ENCODE measurements at regions not wholly inside any gene's neighbourhood (a gene's known extent, or its start where the extent isn't known, plus 50 kb on each side); places are given as distances from the start of the nearest gene placed in this dataset.

DNA sequence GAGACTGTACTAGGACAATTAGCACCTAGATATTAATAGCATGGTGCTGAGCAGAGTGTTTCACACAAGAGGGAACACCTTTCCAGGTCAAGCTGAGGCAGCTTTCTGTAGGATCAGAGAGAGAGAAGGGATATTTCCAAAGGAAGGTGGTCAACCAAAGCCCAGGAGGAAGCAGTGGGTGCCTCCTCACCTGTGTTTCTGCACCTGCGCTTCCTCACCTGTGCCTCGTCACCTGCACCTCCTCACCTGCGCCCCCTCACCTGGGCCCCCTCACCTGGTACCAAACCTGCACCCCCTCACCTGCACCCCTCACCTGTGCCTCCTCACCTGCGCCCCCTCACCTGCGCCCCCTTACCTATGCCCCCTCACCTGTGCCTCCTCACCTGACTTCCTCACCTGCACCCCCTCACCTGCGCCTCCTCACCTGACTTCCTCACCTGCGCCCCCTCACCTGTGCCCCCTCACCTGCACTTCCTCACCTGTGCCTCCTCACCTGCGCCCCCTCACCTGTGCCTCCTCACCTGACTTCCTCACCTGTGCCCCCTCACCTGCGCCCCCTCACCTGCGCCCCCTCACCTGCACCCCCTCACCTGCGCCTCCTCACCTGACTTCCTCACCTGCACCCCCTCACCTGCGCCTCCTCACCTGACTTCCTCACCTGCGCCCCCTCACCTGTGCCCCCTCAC is 67.9 kb downstream of the TTLL2 start:
- POLR2A ChIA-PET = no interaction called here
- DNase-seq (ENCODE audit: extremely low spot score) = no peak
- CTCF ChIA-PET = no interaction called here
- TF ChIP-seq ELF4 (IDR thresholded peaks at IDR 0.05) (no peak), HDGF (IDR thresholded peaks at IDR 0.05; ENCODE audit: borderline replicate concordance) (no peak), ZNF384 (IDR thresholded peaks at IDR 0.05) (no peak), L3MBTL2 (conservative IDR thresholded peaks at IDR 0.05) (no peak), SUZ12 (IDR thresholded peaks at IDR 0.05) (no peak), CTBP1 (IDR thresholded peaks at IDR 0.05; ENCODE audit: borderline replicate concordance) (peak; percentile 71), FOXK2 (IDR thresholded peaks at IDR 0.05) (no peak), ARNT (IDR thresholded peaks at IDR 0.05) (no peak)

DNA sequence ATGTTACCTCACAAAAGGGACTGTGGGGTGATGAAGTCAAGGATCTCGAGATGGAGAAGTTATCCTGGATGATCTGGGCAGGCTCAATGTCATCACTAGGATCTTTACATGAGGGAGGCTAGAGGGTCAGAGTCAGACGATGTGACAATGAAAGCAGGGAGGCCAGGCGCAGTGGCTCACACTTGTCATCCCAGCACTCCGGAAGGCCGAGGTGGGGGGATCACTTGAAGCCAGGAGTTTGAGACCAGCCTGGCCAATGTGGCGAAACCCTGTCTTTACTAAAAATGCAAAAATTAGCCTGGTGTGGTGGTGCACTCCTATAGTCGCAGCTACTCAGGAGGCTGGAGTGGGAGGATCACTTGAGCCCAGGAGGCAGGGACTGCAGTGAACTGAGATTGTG is 68.8 kb downstream of the TTLL2 start:
- POLR2A ChIA-PET = no interaction called here
- no peak for TF ChIP-seq FOXK2 (IDR thresholded peaks at IDR 0.05)
- no peak for TF ChIP-seq SP1 (IDR thresholded peaks at IDR 0.05)
- no peak for TF ChIP-seq SUZ12 (IDR thresholded peaks at IDR 0.05)
- TF ChIP-seq ELF4 (IDR thresholded peaks at IDR 0.05) = no peak
- no peak for TF ChIP-seq L3MBTL2 (conservative IDR thresholded peaks at IDR 0.05)
- no peak for TF ChIP-seq HDGF (IDR thresholded peaks at IDR 0.05; ENCODE audit: borderline replicate concordance)
- no peak for TF ChIP-seq LEF1 (IDR thresholded peaks at IDR 0.05; ENCODE audit: borderline replicate concordance)
- no peak for TF ChIP-seq FOXA1 (IDR thresholded peaks at IDR 0.05)
- no peak for TF ChIP-seq BHLHE40 (IDR thresholded peaks at IDR 0.05; ENCODE audit: borderline replicate concordance)
- TF ChIP-seq FOXM1 (IDR thresholded peaks at IDR 0.05; ENCODE audit: borderline replicate concordance) = no peak
- TF ChIP-seq, protein P1, sequence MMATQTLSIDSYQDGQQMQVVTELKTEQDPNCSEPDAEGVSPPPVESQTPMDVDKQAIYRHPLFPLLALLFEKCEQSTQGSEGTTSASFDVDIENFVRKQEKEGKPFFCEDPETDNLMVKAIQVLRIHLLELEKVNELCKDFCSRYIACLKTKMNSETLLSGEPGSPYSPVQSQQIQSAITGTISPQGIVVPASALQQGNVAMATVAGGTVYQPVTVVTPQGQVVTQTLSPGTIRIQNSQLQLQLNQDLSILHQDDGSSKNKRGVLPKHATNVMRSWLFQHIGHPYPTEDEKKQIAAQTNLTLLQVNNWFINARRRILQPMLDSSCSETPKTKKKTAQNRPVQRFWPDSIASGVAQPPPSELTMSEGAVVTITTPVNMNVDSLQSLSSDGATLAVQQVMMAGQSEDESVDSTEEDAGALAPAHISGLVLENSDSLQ (IDR thresholded peaks at IDR 0.05) = no peak
- TF ChIP-seq ARNT (IDR thresholded peaks at IDR 0.05) = no peak
- CTCF ChIA-PET = no interaction called here
- DNase-seq (ENCODE audit: extremely low spot score) = no peak

DNA sequence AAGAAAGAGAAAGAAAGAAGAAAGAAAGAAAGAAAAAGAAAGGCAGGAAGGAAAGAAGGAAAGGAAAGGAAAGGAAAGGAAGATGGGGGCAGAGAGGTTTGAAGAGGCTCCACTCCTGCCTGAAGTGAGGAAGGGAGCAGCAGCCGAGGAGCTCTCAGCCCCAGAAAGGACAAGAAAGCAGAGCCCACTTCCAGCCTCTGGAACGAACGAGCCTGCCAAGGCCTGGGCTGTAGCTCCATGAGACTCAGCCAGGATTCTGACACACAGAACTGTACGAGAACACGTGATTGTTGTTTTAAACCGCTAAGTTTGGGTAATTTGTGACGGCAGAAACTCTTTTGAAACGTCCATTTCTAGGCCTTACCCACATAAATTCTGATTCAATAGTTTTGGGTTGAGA is 69.5 kb downstream of the TTLL2 start:
- ChIA-PET CTCF (no interaction called here), POLR2A (no interaction called here)
- TF ChIP-seq ELF4 (IDR thresholded peaks at IDR 0.05) = no peak
- no peak for TF ChIP-seq CTBP1 (IDR thresholded peaks at IDR 0.05; ENCODE audit: borderline replicate concordance)
- no peak for TF ChIP-seq FOXK2 (IDR thresholded peaks at IDR 0.05)
- DNase-seq (ENCODE audit: extremely low spot score) = no peak

DNA sequence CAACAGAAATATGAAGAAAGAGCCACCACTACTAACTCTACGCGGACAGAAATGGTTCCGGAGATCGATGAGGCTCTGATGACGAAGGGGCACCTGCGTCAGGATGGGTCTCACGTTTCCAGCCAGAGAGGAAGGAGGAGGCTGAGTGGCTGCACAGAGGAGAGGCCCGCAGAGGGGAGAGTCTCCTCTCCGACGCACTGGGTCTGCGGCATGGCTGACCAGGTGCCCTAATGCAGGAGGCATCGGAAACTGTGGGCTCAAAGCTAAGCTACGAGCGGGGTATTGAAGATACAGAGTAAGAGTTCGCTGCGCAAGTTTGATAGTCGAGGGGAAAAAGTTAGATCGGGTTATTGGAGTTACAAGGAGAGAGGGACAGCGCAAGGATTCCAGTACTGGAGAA is 69.9 kb downstream of the TTLL2 start:
- no peak for DNase-seq (ENCODE audit: extremely low spot score)
- TF ChIP-seq TARDBP (IDR thresholded peaks at IDR 0.05) (no peak), CTBP1 (IDR thresholded peaks at IDR 0.05; ENCODE audit: borderline replicate concordance) (no peak)
- ChIA-PET CTCF (no interaction called here), POLR2A (no interaction called here)

DNA sequence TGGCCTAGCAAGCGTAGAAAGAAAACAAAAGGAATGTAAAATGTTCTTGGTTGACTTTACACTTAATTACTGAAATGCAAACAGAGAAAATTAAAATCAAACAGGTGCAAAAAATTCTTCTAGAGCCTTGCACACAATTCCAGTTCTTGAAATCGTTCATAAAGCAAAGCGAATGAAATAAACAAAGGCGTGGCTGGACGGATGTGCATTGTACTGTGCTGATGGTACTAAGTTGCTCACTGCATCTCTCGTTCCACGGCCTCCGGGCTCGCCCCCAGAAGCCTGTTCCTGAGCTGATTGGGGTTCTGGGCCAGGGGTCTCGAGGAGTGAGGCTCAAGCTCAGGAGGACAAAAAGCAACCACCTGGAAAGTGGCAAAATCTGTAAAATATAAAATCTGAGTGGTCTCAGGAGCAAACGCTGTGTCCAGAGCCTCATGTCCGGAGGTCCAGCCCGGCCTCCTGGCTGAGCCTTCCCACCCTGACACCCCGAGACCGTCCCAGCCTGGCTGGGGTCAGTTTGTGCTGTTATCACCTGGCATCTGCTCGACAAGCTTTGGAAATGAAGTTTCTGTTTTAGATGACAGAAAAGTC is 71.3 kb downstream of the TTLL2 start:
- no peak for DNase-seq (ENCODE audit: extremely low spot score)
- ChIA-PET POLR2A (no interaction called here), CTCF (no interaction called here)
- no peak for TF ChIP-seq FOXA1 (IDR thresholded peaks at IDR 0.05)
- no peak for TF ChIP-seq CTBP1 (IDR thresholded peaks at IDR 0.05; ENCODE audit: borderline replicate concordance)
- TF ChIP-seq TARDBP (IDR thresholded peaks at IDR 0.05) = no peak
- no peak for TF ChIP-seq BHLHE40 (IDR thresholded peaks at IDR 0.05; ENCODE audit: borderline replicate concordance)
- no peak for TF ChIP-seq SUZ12 (IDR thresholded peaks at IDR 0.05)
- TF ChIP-seq FOXM1 (IDR thresholded peaks at IDR 0.05; ENCODE audit: borderline replicate concordance) = no peak
- TF ChIP-seq HDGF (IDR thresholded peaks at IDR 0.05; ENCODE audit: borderline replicate concordance) = no peak
- no peak for TF ChIP-seq NFRKB (IDR thresholded peaks at IDR 0.05)
- no peak for TF ChIP-seq ARNT (IDR thresholded peaks at IDR 0.05)
- TF ChIP-seq FOXK2 (IDR thresholded peaks at IDR 0.05) = no peak

DNA sequence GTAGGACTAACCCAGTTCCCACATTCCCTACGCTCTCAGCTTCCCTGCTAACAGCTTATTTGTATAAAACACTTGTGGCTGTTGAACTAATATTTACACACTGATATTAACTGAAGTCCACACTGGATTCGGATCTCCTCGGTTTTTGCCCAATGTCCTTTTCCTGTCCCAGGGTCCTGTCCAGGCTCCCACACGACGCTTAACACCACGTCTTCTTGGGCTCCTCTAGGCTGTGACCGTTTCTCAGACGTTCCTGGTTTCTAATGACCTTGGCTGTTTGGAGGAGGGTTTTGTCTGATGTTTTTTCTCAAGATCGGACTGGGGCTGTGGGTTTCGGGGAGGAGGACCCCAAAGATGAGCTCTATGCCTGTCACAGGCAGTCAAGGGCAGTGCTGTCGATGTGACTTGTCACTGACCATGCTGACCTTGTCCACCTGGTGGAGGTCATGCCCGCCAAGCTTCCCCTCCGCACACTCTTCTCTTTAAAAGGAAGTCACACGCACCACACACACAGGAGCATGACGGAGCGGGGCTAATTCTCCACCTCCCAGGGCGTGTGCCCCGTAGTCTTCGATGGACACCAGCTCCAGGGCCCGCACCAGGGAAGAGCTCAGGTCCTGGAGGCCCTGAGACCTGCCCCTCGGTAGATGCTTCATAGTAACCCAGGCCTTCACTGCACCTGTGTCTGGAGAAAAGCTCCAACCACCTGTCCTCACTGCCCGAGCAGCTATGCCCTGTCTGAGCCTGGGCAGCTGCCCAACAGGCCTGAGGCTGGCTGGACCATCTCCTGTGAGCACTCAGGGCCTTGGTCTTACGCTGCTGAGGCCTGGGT is 72.0 kb downstream of the TTLL2 start:
- CTCF ChIA-PET = no interaction called here
- no peak for TF ChIP-seq LEF1 (IDR thresholded peaks at IDR 0.05; ENCODE audit: borderline replicate concordance)
- no peak for TF ChIP-seq SP1 (IDR thresholded peaks at IDR 0.05)
- TF ChIP-seq, protein P1 (IDR thresholded peaks at IDR 0.05) = no peak
- TF ChIP-seq NFRKB (IDR thresholded peaks at IDR 0.05) = no peak
- no peak for TF ChIP-seq ELF4 (IDR thresholded peaks at IDR 0.05)
- DNase-seq (ENCODE audit: extremely low spot score) = no peak
- POLR2A ChIA-PET = no interaction called here

DNA sequence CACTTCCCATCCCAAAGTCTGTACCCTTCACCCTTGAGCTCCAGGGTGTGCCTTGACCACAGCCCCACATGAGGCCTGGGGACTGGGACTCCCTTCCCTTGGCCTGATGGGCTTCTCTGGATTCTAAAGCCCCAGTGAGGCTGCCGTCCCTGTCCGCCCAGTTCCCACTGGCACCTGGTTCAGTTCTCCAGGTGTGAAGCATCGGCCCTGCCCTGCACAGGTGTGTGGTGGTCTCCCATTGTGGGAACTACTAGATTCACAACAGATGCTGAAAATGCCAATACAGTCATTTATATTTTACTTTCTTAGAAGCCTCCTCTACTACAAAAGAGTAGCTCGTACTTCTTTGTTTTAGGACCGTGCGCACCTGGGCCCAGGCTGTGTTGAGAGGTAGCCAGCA is 72.8 kb downstream of the TTLL2 start:
- ChIA-PET CTCF (no interaction called here), POLR2A (no interaction called here)
- no peak for TF ChIP-seq SP1 (IDR thresholded peaks at IDR 0.05)
- TF ChIP-seq TARDBP (IDR thresholded peaks at IDR 0.05) = no peak
- TF ChIP-seq FOXM1 (IDR thresholded peaks at IDR 0.05; ENCODE audit: borderline replicate concordance) = no peak
- no peak for TF ChIP-seq LEF1 (IDR thresholded peaks at IDR 0.05; ENCODE audit: borderline replicate concordance)
- no peak for TF ChIP-seq SUZ12 (IDR thresholded peaks at IDR 0.05)
- TF ChIP-seq ARNT (IDR thresholded peaks at IDR 0.05) = no peak
- TF ChIP-seq, protein P1 (IDR thresholded peaks at IDR 0.05) = no peak
- TF ChIP-seq FOXA1 (IDR thresholded peaks at IDR 0.05) = no peak
- no peak for TF ChIP-seq ELF4 (IDR thresholded peaks at IDR 0.05)
- no peak for TF ChIP-seq NFRKB (IDR thresholded peaks at IDR 0.05)
- no peak for TF ChIP-seq HDGF (IDR thresholded peaks at IDR 0.05; ENCODE audit: borderline replicate concordance)
- no peak for TF ChIP-seq ZNF384 (IDR thresholded peaks at IDR 0.05)
- no peak for TF ChIP-seq L3MBTL2 (conservative IDR thresholded peaks at IDR 0.05)
- no peak for TF ChIP-seq CTBP1 (IDR thresholded peaks at IDR 0.05; ENCODE audit: borderline replicate concordance)
- no peak for DNase-seq (ENCODE audit: extremely low spot score)

Data from HEK293T (cell line).